ACC112 (cell line): ENCODE measurements at regions not wholly inside any gene's neighbourhood (a gene's known extent, or its start where the extent isn't known, plus 50 kb on each side); places are given as distances from the start of the nearest gene placed in this dataset.
"Not testable (repeated sequence)": the region's sequence is repeated elsewhere in the genome, so short reads cannot be mapped to it uniquely, and the experiment has no call there.

Experiments used
- H2AFZ ChIP-seq: fragments of 200-600 bp; sonication (generic); one replicate; pipeline ENCODE4 v1.6.0; 2017; ENCODE audit warnings: antibody characterized with exemption, low read length; ENCODE audit not compliant: unreplicated experiment
- H3K27ac ChIP-seq: fragments of 200-600 bp; sonication (generic); 2 replicates; pipeline ENCODE4 v1.5.1; 2014; ENCODE audit warnings: low read depth, mild to moderate bottlenecking, antibody characterized with exemption, low read length, moderate library complexity
- H3K27me3 ChIP-seq: fragments of 200-600 bp; sonication (generic); 2 replicates; pipeline ENCODE4 v1.6.1; 2014; ENCODE audit warnings: mild to moderate bottlenecking, antibody characterized with exemption, low read length, moderate library complexity, mixed read lengths; ENCODE audit not compliant: insufficient read depth
- H3K36me3 ChIP-seq: fragments of 200-600 bp; sonication (generic); 2 replicates; pipeline ENCODE4 v1.6.1; 2016; ENCODE audit warnings: mild to moderate bottlenecking, antibody characterized with exemption, low read length, moderate library complexity, mixed read lengths; ENCODE audit not compliant: insufficient read depth
- H3K4me1 ChIP-seq: fragments of 200-600 bp; sonication (generic); one replicate; pipeline ENCODE4 v1.6.1; 2016; ENCODE audit warnings: low read length, mixed read lengths; ENCODE audit not compliant: insufficient read depth, unreplicated experiment, control insufficient read depth
- H3K4me3 ChIP-seq: fragments of 200-600 bp; sonication (generic); 2 replicates; pipeline ENCODE4 v1.5.1; 2014; ENCODE audit warnings: mild to moderate bottlenecking, low read depth, low read length
- H3K79me2 ChIP-seq: fragments of 200-600 bp; sonication (generic); one replicate; pipeline ENCODE4 v1.6.0; 2016; ENCODE audit warnings: low read length; ENCODE audit not compliant: control insufficient read depth, unreplicated experiment, insufficient read depth

GRCh38 chr1:120591774-120592173 is 132.0 kb upstream of the NBPF26 start:
- H3K27me3 ChIP-seq, H3K4me1 ChIP-seq, H3K79me2 ChIP-seq, H3K36me3 ChIP-seq, H3K4me3 ChIP-seq, H3K27ac ChIP-seq, H2AFZ ChIP-seq: not testable (repeated sequence)

- H3K4me1 ChIP-seq, H3K4me3 ChIP-seq, H3K36me3 ChIP-seq, H2AFZ ChIP-seq, H3K27ac ChIP-seq, H3K27me3 ChIP-seq, H3K79me2 ChIP-seq: not testable (repeated sequence)
Measured at GRCh38 chr1:120592943-120593342, 130.8 kb upstream of the NBPF26 start.

DNA sequence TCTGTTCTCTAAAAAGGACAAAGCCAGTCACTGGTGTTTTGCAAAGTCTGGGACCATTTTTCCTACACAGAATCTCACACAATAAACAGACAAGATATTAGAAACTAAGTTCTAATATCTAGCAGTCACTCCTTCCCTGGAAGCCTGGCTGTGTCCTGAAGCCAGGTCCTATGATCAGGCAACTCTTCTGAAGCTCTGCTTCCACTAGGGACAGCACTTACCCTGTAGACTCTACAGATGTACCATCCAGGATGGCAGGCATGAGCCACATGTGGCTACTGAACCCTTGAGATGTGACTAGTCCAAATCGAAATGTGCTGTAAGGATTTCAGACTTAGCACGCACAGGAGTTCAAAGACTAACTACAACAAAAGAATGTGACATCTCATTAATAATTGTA is 130.1 kb upstream of the NBPF26 start:
- H3K27me3 ChIP-seq: not testable (repeated sequence)

GRCh38 chr1:120598331-120598951 is 125.3 kb upstream of the NBPF26 start:
- not testable (repeated sequence) for H3K27ac ChIP-seq, H2AFZ ChIP-seq, H3K4me3 ChIP-seq

More for the DNA sequence above, 130.1 kb upstream of the NBPF26 start:
- not testable (repeated sequence) for H3K79me2 ChIP-seq, H3K27ac ChIP-seq, H3K4me1 ChIP-seq, H3K4me3 ChIP-seq, H2AFZ ChIP-seq, H3K36me3 ChIP-seq

DNA sequence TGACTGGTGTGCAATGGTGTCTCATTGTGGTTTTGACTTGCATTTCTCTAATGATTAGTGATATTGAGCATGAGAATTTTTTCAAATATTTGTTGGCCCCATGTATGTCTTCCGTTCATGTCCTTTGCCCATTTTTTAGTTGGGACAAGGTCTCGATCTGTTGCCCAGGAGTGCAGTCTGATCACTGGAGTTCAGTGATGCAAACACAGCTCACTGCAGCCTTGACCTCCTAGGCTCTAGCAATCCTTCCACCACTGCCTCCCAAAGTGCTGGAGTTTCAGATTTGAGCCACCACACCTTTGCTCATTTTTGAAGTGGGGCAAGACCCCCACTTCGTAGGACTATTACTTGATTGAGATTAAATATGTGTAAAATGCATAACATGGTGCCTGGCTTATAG is 124.2 kb upstream of the NBPF26 start:
- not testable (repeated sequence) for H3K4me1 ChIP-seq, H3K27me3 ChIP-seq, H2AFZ ChIP-seq, H3K27ac ChIP-seq, H3K36me3 ChIP-seq, H3K4me3 ChIP-seq, H3K79me2 ChIP-seq

More at GRCh38 chr1:120598331-120598951, 125.3 kb upstream of the NBPF26 start:
- not testable (repeated sequence) for H3K4me1 ChIP-seq, H3K79me2 ChIP-seq, H3K36me3 ChIP-seq, H3K27me3 ChIP-seq

DNA sequence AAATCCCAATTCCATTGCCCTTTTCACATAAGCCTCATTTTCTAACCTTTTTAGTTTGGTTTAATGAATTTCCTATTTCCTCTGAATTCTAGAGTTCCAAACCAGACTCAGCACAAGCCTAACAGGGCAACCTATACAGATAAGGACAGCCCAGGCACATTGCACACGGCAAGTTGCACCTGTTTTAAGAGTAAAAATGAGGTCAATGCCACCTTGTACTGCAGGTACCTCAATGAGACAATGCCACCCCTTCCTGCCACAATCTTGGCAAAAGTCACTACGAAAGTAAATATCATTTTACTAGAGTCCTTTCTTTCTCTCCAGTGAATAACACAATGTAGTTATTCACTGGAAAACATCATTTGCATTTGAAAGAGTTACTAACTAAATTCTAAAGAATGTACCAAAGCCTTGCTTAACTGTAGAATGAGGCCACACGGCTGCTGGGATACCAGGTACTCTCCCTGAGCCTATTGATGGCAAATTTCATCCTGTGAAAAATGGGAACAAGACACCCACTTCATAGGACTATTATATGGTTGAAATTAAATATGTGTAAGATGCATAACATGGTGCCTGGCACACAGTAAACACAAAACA is 123.2 kb upstream of the NBPF26 start:
- not testable (repeated sequence) for H3K27me3 ChIP-seq, H3K79me2 ChIP-seq, H3K4me3 ChIP-seq, H3K4me1 ChIP-seq, H2AFZ ChIP-seq, H3K27ac ChIP-seq, H3K36me3 ChIP-seq

DNA sequence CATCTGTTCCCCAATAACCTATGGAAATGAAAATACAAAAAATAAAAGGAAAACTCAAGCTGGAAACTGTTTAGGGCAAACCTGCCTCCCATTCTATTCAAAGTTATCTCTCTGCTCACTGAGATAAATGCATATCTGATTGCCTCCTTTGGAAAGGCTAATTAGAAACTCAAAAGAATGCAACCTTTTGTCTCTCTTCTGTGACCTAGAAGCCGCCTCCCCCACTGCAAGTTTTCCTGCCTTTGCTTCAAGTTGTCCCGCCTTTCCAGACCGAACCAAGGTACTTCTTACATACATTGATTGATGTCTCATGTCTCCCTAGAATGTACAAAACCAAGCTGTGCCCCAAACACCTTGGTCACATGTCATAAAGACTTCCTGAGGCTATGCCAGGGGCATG is 115.9 kb upstream of the NBPF26 start:
- H3K4me1 ChIP-seq, H3K79me2 ChIP-seq, H3K4me3 ChIP-seq, H2AFZ ChIP-seq, H3K27me3 ChIP-seq, H3K36me3 ChIP-seq, H3K27ac ChIP-seq: not testable (repeated sequence)

GRCh38 chr1:120608314-120609014 is 115.3 kb upstream of the NBPF26 start:
- not testable (repeated sequence) for H3K79me2 ChIP-seq, H3K4me3 ChIP-seq, H3K27me3 ChIP-seq, H3K36me3 ChIP-seq, H2AFZ ChIP-seq, H3K27ac ChIP-seq, H3K4me1 ChIP-seq

DNA sequence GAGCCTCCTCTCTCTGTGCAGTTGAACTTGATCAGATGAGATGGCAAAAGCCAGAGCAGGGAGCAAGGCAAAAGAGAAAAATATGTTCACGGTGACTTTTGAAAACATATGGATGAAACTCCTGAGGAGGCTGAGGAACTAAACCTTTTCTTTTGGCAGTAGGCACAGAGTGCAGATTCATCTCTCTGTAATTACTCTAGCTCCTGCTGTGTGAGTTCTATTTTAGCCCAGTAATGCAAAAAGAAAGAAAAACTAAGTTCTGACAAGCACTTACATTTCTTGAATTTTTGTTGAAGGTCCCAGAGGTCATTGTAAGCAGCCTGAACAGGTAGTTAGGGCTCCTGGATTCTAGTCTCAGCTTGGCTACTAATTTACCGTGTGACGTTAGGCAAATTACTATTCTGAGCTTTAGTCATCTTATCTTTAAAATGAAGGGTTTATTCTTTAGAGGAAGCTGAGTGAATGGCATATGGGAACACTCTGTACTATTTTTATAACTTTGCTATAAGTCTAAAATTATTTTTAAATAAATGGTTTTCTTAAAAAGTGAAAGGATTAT is 114.7 kb upstream of the NBPF26 start:
- not testable (repeated sequence) for H3K27ac ChIP-seq, H2AFZ ChIP-seq, H3K27me3 ChIP-seq, H3K36me3 ChIP-seq, H3K4me1 ChIP-seq, H3K79me2 ChIP-seq, H3K4me3 ChIP-seq

DNA sequence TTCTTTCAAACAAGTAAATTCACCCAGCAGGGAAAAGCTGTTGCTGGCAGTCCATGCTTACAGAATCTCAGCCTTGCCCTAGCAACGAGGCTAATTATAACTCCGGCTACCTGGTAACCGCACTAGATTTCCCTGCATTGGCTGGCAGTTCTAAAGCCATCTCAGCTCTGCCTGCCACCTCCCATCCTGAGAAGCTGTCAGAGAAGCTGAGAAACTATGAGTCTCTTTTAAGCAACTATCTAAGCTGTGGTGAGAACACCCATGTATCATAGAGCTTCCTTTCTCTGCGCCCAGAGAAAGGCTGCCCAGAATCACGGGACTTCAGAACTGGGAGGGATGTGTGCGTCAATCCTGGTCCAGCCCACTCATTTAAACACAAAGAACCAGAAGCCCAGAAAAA is 113.9 kb upstream of the NBPF26 start:
- not testable (repeated sequence) for H3K27me3 ChIP-seq, H3K79me2 ChIP-seq, H3K4me1 ChIP-seq, H3K27ac ChIP-seq, H3K4me3 ChIP-seq, H3K36me3 ChIP-seq, H2AFZ ChIP-seq
